Dermis microvascular lymphatic vessel endothelial cell (primary cell): ENCODE measurements at regions not wholly inside any gene's neighbourhood (a gene's known extent, or its start where the extent isn't known, plus 50 kb on each side); places are given as distances from the start of the nearest gene placed in this dataset.

Experiments used
- DNase-seq, 2 donors: peaks; one replicate each; pipeline versions ENCODE4 v3.0.0 to v3.0.0-alpha.2; 2010; ENCODE audit warnings: low read depth in 2 of 2

- no peak for DNase-seq
Measured at GRCh38 chr10:31143331-31143935, 111.8 kb upstream of the ZNF438 start.

- DNase-seq: no peak
Measured at GRCh38 chr10:31145986-31146385, 114.3 kb upstream of the ZNF438 start.

GRCh38 chr10:31146491-31147209 is 115.0 kb upstream of the ZNF438 start:
- peak in 1 of 2 donors; percentile 85 for DNase-seq

- DNase-seq: peak in 1 of 2 donors; percentile 63
Measured at GRCh38 chr10:31147210-31147608, 115.5 kb upstream of the ZNF438 start.

- peak in 1 of 2 donors; percentile 64 for DNase-seq
Measured at GRCh38 chr10:31148951-31149350, 117.3 kb upstream of the ZNF438 start.

- no peak for DNase-seq
Measured at GRCh38 chr10:31149835-31150512, 118.3 kb upstream of the ZNF438 start.

GRCh38 chr10:31151301-31151700 is 119.6 kb upstream of the ZNF438 start:
- DNase-seq: no peak

- peak in 1 of 2 donors; percentile 66 for DNase-seq
Measured at GRCh38 chr10:31152421-31153135, 120.9 kb upstream of the ZNF438 start.

GRCh38 chr10:31153161-31153560 is 121.5 kb upstream of the ZNF438 start:
- no peak for DNase-seq

- DNase-seq: no peak
Measured at GRCh38 chr10:31153692-31154091, 122.0 kb upstream of the ZNF438 start.

GRCh38 chr10:31154996-31155395 is 123.3 kb upstream of the ZNF438 start:
- DNase-seq: no peak

- no peak for DNase-seq
Measured at GRCh38 chr10:31157123-31158010, 125.7 kb upstream of the ZNF438 start.

- DNase-seq: no peak
Measured at GRCh38 chr10:31158011-31158658, 126.5 kb upstream of the ZNF438 start.

GRCh38 chr10:31166606-31167005 is 134.9 kb upstream of the ZNF438 start:
- DNase-seq: no peak

GRCh38 chr10:31170636-31171035 is 139.0 kb upstream of the ZNF438 start:
- DNase-seq: no peak

- no peak for DNase-seq
Measured at GRCh38 chr10:31171402-31172083, 139.9 kb upstream of the ZNF438 start.

GRCh38 chr10:31172925-31173324 is 141.3 kb upstream of the ZNF438 start:
- DNase-seq: no peak

GRCh38 chr10:31173752-31174151 is 142.1 kb upstream of the ZNF438 start:
- DNase-seq: no peak

- DNase-seq: peak; percentile 25 to 62
Measured at GRCh38 chr10:31179091-31179680, 139.8 kb upstream of the ZEB1 start.
